Kidney (tissue), 13 donors: ENCODE measurements at regions not wholly inside any gene's neighbourhood (a gene's known extent, or its start where the extent isn't known, plus 50 kb on each side); places are given as distances from the start of the nearest gene placed in this dataset.
A peak's percentile ranks its signal among the peaks of the same experiment; 100 is the strongest.

Experiments
- DNase-seq, 5 donors: peaks; one replicate each; pipeline ENCODE4 v3.0.0-alpha.2; 2013 to 2020
- FAIRE-seq: peaks from 2 replicates; lab custom pipeline; 2012; peaks lifted over from hg19 to GRCh38; lab: Jason Lieb, UNC
- H3K27ac ChIP-seq, 2 donors: one replicate each; pipeline ENCODE4 v1.7.0; 2013; ENCODE audit warnings: low read depth in 2 of 2, low read length in 2 of 2, inconsistent platforms in 1 of 2
- H3K27me3 ChIP-seq: one replicate; pipeline ENCODE4 v1.7.1; 2013; ENCODE audit warnings: low read length, inconsistent platforms; ENCODE audit not compliant: control insufficient read depth, insufficient read depth
- H3K36me3 ChIP-seq, 3 donors: one replicate each; pipeline versions ENCODE4 v1.7.0 to v1.7.1; 2013; ENCODE audit warnings: low read length in 3 of 3, control low read depth in 1 of 3, inconsistent platforms in 1 of 3; ENCODE audit not compliant: insufficient read depth in 3 of 3, control insufficient read depth in 2 of 3
- H3K4me1 ChIP-seq, 3 donors: one replicate each; pipeline versions ENCODE4 v1.7.0 to v1.7.1; 2013; ENCODE audit warnings: low read length in 3 of 3, inconsistent platforms in 1 of 3, low read depth in 1 of 3; ENCODE audit not compliant: control insufficient read depth in 2 of 3, insufficient read depth in 2 of 3
- H3K4me3 ChIP-seq, 3 donors: one replicate each; pipeline versions ENCODE4 v1.7.0 to v1.8.1; 2013; ENCODE audit warnings: low read length in 3 of 3, control low read depth in 1 of 3, inconsistent platforms in 1 of 3
- H3K9ac ChIP-seq, 3 donors: one replicate each; pipeline versions ENCODE4 v1.7.0 to v1.7.1; 2013; ENCODE audit warnings: low read length in 3 of 3, control low read depth in 1 of 3, inconsistent platforms in 1 of 3
- H3K9me3 ChIP-seq, 3 donors: one replicate each; pipeline versions ENCODE4 v1.7.0 to v1.7.1; 2013; ENCODE audit warnings: low read length in 3 of 3, control low read depth in 1 of 3, inconsistent platforms in 1 of 3; ENCODE audit not compliant: control insufficient read depth in 2 of 3, insufficient read depth in 1 of 3
- CTCF ChIP-seq: IDR thresholded peaks from 3 replicates; pipeline ENCODE4 v1.5.1; 2012; ENCODE audit warnings: mild to moderate bottlenecking, moderate library complexity, borderline replicate concordance; ENCODE audit not compliant: insufficient read depth; ENCODE audit errors: extremely low read depth
- intact Hi-C: fragments of 100-400 bp; cut with DNase I; formaldehyde crosslinking; loops from one replicate; pipeline ENCODE4 v1.11.1; 2022
- donor health status: control.
- donor health status: control.
- donor health status: control.
- donor health status: control.
- donor health status: control.
- donor health status: DM: yes; HTN: yes; CAD: no.
- donor health status: Normal renal cell carcinoma (clear cell type).

GRCh38 chr16:19948186-19949104 is 63.8 kb upstream of the GPRC5B start:
- intact Hi-C loops, result no loop called here
- no peak overlapping the region for H3K27ac ChIP-seq
- no peaks in the 10 kb centered on the region for H3K4me1 ChIP-seq
- no peaks in the 10 kb centered on the region for H3K27me3 ChIP-seq
- DNase-seq (peak in 1 of 5 donors; percentile 3), FAIRE-seq (no peak)
- no peaks in the 10 kb centered on the region for H3K9me3 ChIP-seq
- H3K9ac ChIP-seq, result no peak overlapping the region
- TF ChIP-seq CTCF, result no peak
- no peak overlapping the region for H3K4me3 ChIP-seq
- no peaks in the 10 kb centered on the region for H3K36me3 ChIP-seq

- DNase-seq (no peak), FAIRE-seq (no peak)
- intact Hi-C loops, result no loop called here
- Histone ChIP-seq H3K4me1 (no peaks in the 10 kb centered on the region), H3K4me3 (no peak overlapping the region), H3K36me3 (no peaks in the 10 kb centered on the region), H3K27me3 (no peaks in the 10 kb centered on the region), H3K9me3 (no peaks in the 10 kb centered on the region), H3K27ac (no peak overlapping the region), H3K9ac (no peak overlapping the region)
- no peak for TF ChIP-seq CTCF
Measured at GRCh38 chr16:19945934-19946333, 61.3 kb upstream of the GPRC5B start.

GRCh38 chr16:19940195-19940594 is 55.5 kb upstream of the GPRC5B start:
- no peak for TF ChIP-seq CTCF
- Histone ChIP-seq H3K4me1 (no peaks in the 10 kb centered on the region), H3K4me3 (no peak overlapping the region), H3K36me3 (no peaks in the 10 kb centered on the region), H3K27ac (no peak overlapping the region), H3K9ac (no peak overlapping the region), H3K9me3 (no peaks in the 10 kb centered on the region), H3K27me3 (no peaks in the 10 kb centered on the region)
- FAIRE-seq (no peak), DNase-seq (no peak)
- intact Hi-C loops, result no loop called here
